ENCODE measurements at regions not wholly inside any gene's neighbourhood (a gene's known extent, or its start where the extent isn't known, plus 50 kb on each side); places are given as distances from the start of the nearest gene placed in this dataset.
A peak's percentile ranks its signal among the peaks of the same experiment; 100 is the strongest.

DNA sequence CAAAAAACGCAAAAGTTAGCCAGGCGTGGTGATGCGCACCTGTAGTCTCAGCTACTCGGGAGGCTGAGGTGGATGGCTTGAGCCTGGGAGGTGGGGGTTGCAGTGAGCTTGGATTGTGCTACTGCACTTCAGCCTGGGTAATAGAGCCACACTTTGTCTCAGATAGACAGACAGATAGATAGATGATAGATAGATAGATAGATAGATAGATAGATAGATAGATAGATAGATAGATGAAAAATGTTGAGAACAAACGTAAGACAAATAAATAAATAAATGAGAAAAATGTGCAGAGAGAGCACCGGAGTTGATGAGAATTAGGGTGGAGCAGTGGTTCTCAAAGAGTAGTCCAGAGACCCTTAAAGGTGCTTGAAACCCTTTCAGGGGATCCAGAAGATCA, 58.4 kb upstream of the ARL8B start:
- H3K4me3 ChIP-seq (ENCODE audit: low read depth, low read length) = no peak overlapping the region

GRCh38 chr3:5068531-5069050, 53.5 kb upstream of the ARL8B start:
- DNase-seq (ENCODE audit: low read depth) = no peak
- H3K4me3 ChIP-seq (ENCODE audit: low read depth, low read length) = no peak overlapping the region

More for the DNA sequence above, 58.4 kb upstream of the ARL8B start:
- DNase-seq (ENCODE audit: low read depth) = no peak

DNA sequence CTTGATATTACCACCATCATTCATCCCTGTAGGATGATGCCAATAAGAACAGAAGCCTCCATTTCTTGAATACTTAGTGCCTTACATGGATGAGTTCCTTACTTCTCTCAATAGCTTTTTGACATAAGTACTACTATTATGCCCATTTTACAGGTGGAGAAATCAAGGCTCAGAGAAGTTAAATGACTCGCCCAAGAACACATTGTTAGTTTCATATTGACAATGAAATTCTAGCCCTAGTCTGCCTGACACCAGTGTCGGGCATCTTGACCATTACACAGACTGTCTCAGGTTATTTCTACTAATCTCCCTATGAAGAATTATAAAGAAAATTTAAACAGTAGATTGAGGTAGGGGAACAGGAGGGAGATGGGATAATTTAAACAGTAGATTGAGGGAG, 52.5 kb upstream of the ARL8B start:
- H3K4me3 ChIP-seq (ENCODE audit: low read depth, low read length) = no peak overlapping the region
- DNase-seq (ENCODE audit: low read depth) = no peak

DNA sequence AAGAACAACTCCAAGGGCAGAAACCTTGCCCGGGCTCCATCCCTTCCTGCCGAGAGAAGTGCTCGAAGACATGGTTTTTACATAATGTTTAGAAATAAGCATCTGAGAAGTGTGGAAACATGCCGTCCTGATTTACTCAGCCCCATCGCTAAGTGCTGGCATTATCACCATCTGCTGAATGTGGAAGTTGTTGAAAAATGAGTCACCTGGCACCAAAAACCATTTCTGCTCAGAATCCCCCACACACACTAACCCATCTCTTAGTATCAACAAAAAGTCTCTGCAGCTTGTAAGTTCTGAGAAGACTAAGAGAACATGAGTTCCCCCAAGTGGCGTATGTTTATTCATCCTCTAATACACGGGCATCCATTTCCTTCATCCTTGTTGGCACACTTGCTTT, 51.0 kb upstream of the ARL8B start:
- peak; percentile 63 for DNase-seq (ENCODE audit: low read depth)
- H3K4me3 ChIP-seq (ENCODE audit: low read depth, low read length) = no peak overlapping the region

- DNase-seq (ENCODE audit: low read depth) = no peak
- no peak overlapping the region for H3K4me3 ChIP-seq (ENCODE audit: low read depth, low read length)
These were observed 49.8 kb upstream of the ARL8B start for GRCh38 chr3:5072100-5072816.
